Skeletal muscle satellite cell (primary cell): ENCODE measurements at regions not wholly inside any gene's neighbourhood (a gene's known extent, or its start where the extent isn't known, plus 50 kb on each side); places are given as distances from the start of the nearest gene placed in this dataset.

ENCODE experiments used
- H3K27me3 ChIP-seq: 2 replicates; pipeline ENCODE4 v1.7.0; 2013; ENCODE audit warnings: low read length; ENCODE audit not compliant: control insufficient read depth, insufficient read depth
- H3K36me3 ChIP-seq: 2 replicates; pipeline ENCODE4 v1.7.0; 2013; ENCODE audit warnings: mild to moderate bottlenecking, control low read depth, low read length; ENCODE audit not compliant: insufficient read depth
- H3K4me1 ChIP-seq: 2 replicates; pipeline ENCODE4 v1.7.0; 2013; ENCODE audit warnings: low read length; ENCODE audit not compliant: control insufficient read depth, insufficient read depth
- H3K4me2 ChIP-seq: 2 replicates; pipeline ENCODE4 v1.7.0; 2013; ENCODE audit warnings: mild to moderate bottlenecking, low read length
- H3K4me3 ChIP-seq: 2 replicates; pipeline ENCODE4 v1.7.0; 2013; ENCODE audit warnings: low read length
- H3K9ac ChIP-seq: 2 replicates; pipeline ENCODE4 v1.7.0; 2013; ENCODE audit warnings: mild to moderate bottlenecking, low read depth, low read length, moderate library complexity
- H3K9me3 ChIP-seq: replicated peaks from 2 replicates; pipeline ENCODE4 v1.7.0; 2013; ENCODE audit warnings: mild to moderate bottlenecking, control low read depth, low read length

- H3K4me1 ChIP-seq, result peaks cover 7% of the 10 kb centered on the region
Observed at GRCh38 chr13:22447132-22447886, 733.5 kb upstream of the SGCG start.

GRCh38 chr13:22449251-22449650 is 731.5 kb upstream of the SGCG start:
- Histone ChIP-seq H3K9me3 (no peaks in the 10 kb centered on the region), H3K4me2 (no peak overlapping the region), H3K4me1 (peaks cover 11% of the 10 kb centered on the region), H3K27me3 (no peaks in the 10 kb centered on the region), H3K9ac (no peak overlapping the region), H3K36me3 (no peaks in the 10 kb centered on the region), H3K4me3 (no peak overlapping the region)

More at GRCh38 chr13:22447132-22447886, 733.5 kb upstream of the SGCG start:
- Histone ChIP-seq H3K9ac (no peak overlapping the region), H3K4me3 (no peak overlapping the region), H3K4me2 (no peak overlapping the region), H3K27me3 (no peaks in the 10 kb centered on the region), H3K9me3 (no peaks in the 10 kb centered on the region), H3K36me3 (no peaks in the 10 kb centered on the region)

GRCh38 chr13:22451327-22451741 is 729.4 kb upstream of the SGCG start:
- Histone ChIP-seq H3K4me3 (no peak overlapping the region), H3K36me3 (no peaks in the 10 kb centered on the region), H3K4me2 (no peak overlapping the region), H3K4me1 (peaks cover 20% of the 10 kb centered on the region), H3K9me3 (no peaks in the 10 kb centered on the region), H3K9ac (no peak overlapping the region), H3K27me3 (no peaks in the 10 kb centered on the region)

GRCh38 chr13:22454586-22454985 is 726.2 kb upstream of the SGCG start:
- no peaks in the 10 kb centered on the region for H3K36me3 ChIP-seq
- no peak overlapping the region for H3K9ac ChIP-seq
- H3K27me3 ChIP-seq, result no peaks in the 10 kb centered on the region
- H3K4me1 ChIP-seq, result peaks cover 20% of the 10 kb centered on the region
- no peak overlapping the region for H3K4me3 ChIP-seq
- H3K4me2 ChIP-seq, result peak overlapping the region; percentile 0
- H3K9me3 ChIP-seq, result no peaks in the 10 kb centered on the region

- H3K4me3 ChIP-seq, result no peak overlapping the region
- H3K36me3 ChIP-seq, result no peaks in the 10 kb centered on the region
- no peaks in the 10 kb centered on the region for H3K27me3 ChIP-seq
- peaks cover 20% of the 10 kb centered on the region for H3K4me1 ChIP-seq
- no peaks in the 10 kb centered on the region for H3K9me3 ChIP-seq
- H3K9ac ChIP-seq, result no peak overlapping the region
- H3K4me2 ChIP-seq, result no peak overlapping the region
Observed at GRCh38 chr13:22455036-22455435, 725.7 kb upstream of the SGCG start.

GRCh38 chr13:22461854-22462490 is 718.8 kb upstream of the SGCG start:
- Histone ChIP-seq H3K27me3 (no peaks in the 10 kb centered on the region), H3K9me3 (no peaks in the 10 kb centered on the region), H3K4me1 (no peaks in the 10 kb centered on the region), H3K4me2 (no peak overlapping the region), H3K9ac (no peak overlapping the region), H3K36me3 (no peaks in the 10 kb centered on the region), H3K4me3 (no peak overlapping the region)

GRCh38 chr13:22463089-22463488 is 717.7 kb upstream of the SGCG start:
- H3K9ac ChIP-seq, result no peak overlapping the region
- no peak overlapping the region for H3K4me2 ChIP-seq

GRCh38 chr13:22468045-22468444 is 712.7 kb upstream of the SGCG start:
- H3K9ac ChIP-seq, result no peak overlapping the region
- no peaks in the 10 kb centered on the region for H3K4me1 ChIP-seq
- no peaks in the 10 kb centered on the region for H3K36me3 ChIP-seq
- H3K4me3 ChIP-seq, result no peak overlapping the region
- H3K4me2 ChIP-seq, result no peak overlapping the region
- H3K27me3 ChIP-seq, result no peaks in the 10 kb centered on the region
- no peaks in the 10 kb centered on the region for H3K9me3 ChIP-seq

More at GRCh38 chr13:22463089-22463488, 717.7 kb upstream of the SGCG start:
- no peaks in the 10 kb centered on the region for H3K36me3 ChIP-seq
- H3K9me3 ChIP-seq, result no peaks in the 10 kb centered on the region
- H3K4me1 ChIP-seq, result no peaks in the 10 kb centered on the region
- H3K27me3 ChIP-seq, result no peaks in the 10 kb centered on the region
- H3K4me3 ChIP-seq, result no peak overlapping the region

- Histone ChIP-seq H3K27me3 (no peaks in the 10 kb centered on the region), H3K9me3 (no peaks in the 10 kb centered on the region), H3K9ac (no peak overlapping the region), H3K4me1 (no peaks in the 10 kb centered on the region), H3K4me2 (no peak overlapping the region), H3K4me3 (no peak overlapping the region), H3K36me3 (no peaks in the 10 kb centered on the region)
Observed at GRCh38 chr13:22468824-22469223, 712.0 kb upstream of the SGCG start.

GRCh38 chr13:22469452-22469851 is 711.3 kb upstream of the SGCG start:
- H3K9ac ChIP-seq, result no peak overlapping the region
- H3K4me1 ChIP-seq, result no peaks in the 10 kb centered on the region
- no peak overlapping the region for H3K4me2 ChIP-seq
- no peak overlapping the region for H3K4me3 ChIP-seq
- H3K9me3 ChIP-seq, result no peaks in the 10 kb centered on the region
- H3K36me3 ChIP-seq, result no peaks in the 10 kb centered on the region
- no peaks in the 10 kb centered on the region for H3K27me3 ChIP-seq

GRCh38 chr13:22470075-22470474 is 710.7 kb upstream of the SGCG start:
- Histone ChIP-seq H3K4me3 (no peak overlapping the region), H3K4me1 (no peaks in the 10 kb centered on the region), H3K9ac (no peak overlapping the region), H3K27me3 (no peaks in the 10 kb centered on the region), H3K36me3 (no peaks in the 10 kb centered on the region), H3K9me3 (no peaks in the 10 kb centered on the region), H3K4me2 (no peak overlapping the region)

- H3K36me3 ChIP-seq, result no peaks in the 10 kb centered on the region
- H3K9me3 ChIP-seq, result no peaks in the 10 kb centered on the region
- H3K4me3 ChIP-seq, result no peak overlapping the region
- peaks cover 10% of the 10 kb centered on the region for H3K4me1 ChIP-seq
- no peak overlapping the region for H3K4me2 ChIP-seq
- H3K9ac ChIP-seq, result no peak overlapping the region
- H3K27me3 ChIP-seq, result no peaks in the 10 kb centered on the region
Observed at GRCh38 chr13:22482496-22483000, 698.2 kb upstream of the SGCG start.
